ENCODE measurements at regions not wholly inside any gene's neighbourhood (a gene's known extent, or its start where the extent isn't known, plus 50 kb on each side); places are given as distances from the start of the nearest gene placed in this dataset.

GRCh38 chr17:5702951-5703510 is 118.7 kb upstream of the NLRP1 start:
- DNase-seq (no peak), ATAC-seq (no peak)
- intact Hi-C loops (cut with DNase I) = no loop called here
- Histone ChIP-seq H3K36me3 (no peaks in the 10 kb centered on the region), H3K4me3 (no peak overlapping the region), H3K4me1 (no peaks in the 10 kb centered on the region), H3K27me3 (peaks cover 3% of the 10 kb centered on the region), H3K9me3 (peaks cover 7% of the 10 kb centered on the region), H3K27ac (no peak overlapping the region)
- TF ChIP-seq, protein P1, sequence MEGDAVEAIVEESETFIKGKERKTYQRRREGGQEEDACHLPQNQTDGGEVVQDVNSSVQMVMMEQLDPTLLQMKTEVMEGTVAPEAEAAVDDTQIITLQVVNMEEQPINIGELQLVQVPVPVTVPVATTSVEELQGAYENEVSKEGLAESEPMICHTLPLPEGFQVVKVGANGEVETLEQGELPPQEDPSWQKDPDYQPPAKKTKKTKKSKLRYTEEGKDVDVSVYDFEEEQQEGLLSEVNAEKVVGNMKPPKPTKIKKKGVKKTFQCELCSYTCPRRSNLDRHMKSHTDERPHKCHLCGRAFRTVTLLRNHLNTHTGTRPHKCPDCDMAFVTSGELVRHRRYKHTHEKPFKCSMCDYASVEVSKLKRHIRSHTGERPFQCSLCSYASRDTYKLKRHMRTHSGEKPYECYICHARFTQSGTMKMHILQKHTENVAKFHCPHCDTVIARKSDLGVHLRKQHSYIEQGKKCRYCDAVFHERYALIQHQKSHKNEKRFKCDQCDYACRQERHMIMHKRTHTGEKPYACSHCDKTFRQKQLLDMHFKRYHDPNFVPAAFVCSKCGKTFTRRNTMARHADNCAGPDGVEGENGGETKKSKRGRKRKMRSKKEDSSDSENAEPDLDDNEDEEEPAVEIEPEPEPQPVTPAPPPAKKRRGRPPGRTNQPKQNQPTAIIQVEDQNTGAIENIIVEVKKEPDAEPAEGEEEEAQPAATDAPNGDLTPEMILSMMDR (IDR thresholded peaks at IDR 0.05) = no peak

DNA sequence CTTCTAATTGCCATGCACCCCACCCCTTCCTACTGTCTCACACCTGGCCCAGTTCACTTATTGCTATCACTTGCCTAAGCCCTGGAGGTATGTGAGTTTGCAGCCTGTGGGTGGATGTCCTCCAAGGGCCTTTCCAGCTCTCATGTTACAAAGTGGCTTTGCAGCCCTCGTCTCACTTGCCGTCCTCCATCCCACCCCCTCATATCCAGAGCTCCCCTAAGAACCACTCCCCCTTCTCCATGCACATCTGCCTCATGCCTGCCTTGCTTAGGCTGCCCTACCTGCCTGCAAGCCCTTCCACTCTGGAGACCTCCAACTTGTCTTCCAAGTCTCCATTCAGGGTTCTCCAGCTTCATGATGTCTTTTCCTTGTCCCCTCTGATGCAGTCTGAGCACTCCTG is 119.4 kb upstream of the NLRP1 start:
- Histone ChIP-seq H3K4me1 (no peaks in the 10 kb centered on the region), H3K36me3 (no peaks in the 10 kb centered on the region), H3K27me3 (no peaks in the 10 kb centered on the region), H3K27ac (no peak overlapping the region), H3K9me3 (peaks cover 7% of the 10 kb centered on the region), H3K4me3 (no peak overlapping the region)
- intact Hi-C loops (cut with DNase I) = no loop called here
- DNase-seq (no peak), ATAC-seq (no peak)
- TF ChIP-seq, protein P1 (IDR thresholded peaks at IDR 0.05) = no peak

DNA sequence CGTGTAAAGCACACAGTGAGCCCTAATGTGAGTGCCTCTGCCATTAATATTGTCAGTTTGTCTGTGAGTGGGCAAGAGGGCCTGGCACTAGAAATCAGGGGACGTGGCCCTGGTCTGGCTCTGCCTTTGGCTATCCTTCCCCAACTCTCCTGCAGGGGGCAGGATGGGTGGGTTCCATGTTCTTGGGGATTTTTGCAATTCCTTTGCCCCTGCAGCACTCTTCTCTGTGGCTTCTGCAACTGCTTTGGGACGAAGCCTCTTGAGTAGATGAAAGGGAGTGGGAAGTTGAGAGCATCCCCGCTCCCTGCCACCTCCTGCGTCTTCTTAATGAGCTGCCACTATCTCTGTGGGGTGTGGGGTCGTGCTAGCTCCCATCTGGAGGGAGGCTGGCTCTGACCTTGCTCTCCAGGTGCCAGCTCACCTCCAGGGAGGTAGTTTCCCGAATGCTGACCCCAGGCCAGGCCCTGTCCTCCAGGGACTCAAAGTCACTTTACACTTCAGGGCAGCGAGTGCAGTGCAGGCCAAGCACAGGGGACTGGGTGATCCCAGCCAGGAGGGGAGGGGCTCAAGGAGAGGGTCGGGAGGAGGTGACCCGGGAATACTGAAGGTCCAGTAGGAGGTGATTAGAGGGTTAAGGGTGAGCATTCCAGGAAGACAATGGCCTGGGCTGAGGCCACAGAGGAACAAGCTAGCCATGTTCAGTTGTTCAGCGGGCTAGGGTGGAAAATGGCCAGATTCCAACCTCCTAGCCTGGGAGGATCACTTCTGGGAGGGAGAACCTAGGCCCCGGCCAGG is 121.0 kb upstream of the NLRP1 start:
- TF ChIP-seq, protein P1 (IDR thresholded peaks at IDR 0.05) = peak; percentile 19
- Histone ChIP-seq H3K27me3 (no peaks in the 10 kb centered on the region), H3K4me3 (no peak overlapping the region), H3K27ac (no peak overlapping the region), H3K36me3 (no peaks in the 10 kb centered on the region), H3K9me3 (peaks cover 7% of the 10 kb centered on the region), H3K4me1 (no peaks in the 10 kb centered on the region)
- DNase-seq (no peak), ATAC-seq (no peak)
- intact Hi-C loops (cut with DNase I) = no loop called here

DNA sequence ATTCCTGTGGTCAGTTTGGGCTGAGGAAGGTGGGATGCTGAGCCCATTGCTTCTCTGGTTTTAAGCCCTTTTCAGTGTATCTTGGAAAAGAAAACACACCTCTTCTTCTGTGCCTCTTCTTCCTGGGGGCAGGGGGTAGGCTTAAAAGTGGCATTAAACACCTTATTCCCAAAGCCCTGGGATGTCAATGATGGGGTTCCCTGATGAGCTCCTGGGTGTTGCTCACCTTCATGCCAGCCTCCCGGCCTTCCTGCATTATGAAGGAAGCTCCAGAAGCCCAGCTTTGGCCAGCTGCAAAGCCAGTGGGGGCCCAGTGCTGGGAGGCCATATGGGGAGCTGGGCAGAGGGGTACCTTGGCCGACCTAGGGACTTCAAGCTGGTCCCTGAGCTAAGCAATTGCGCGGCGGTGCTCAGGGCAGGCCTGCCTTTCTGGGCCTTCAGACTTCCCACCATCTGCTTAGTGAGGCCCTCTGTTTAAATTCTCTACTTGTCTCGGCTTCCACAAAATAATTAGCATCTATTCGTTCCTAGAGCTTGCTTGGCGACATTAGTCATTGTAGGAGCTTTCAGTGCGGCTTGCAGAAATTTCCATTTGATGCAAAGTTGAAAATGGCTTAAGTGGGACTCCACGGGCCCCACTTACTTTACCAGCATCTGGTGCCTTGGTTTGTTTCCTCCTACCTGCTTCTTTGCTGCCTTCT is 121.7 kb upstream of the NLRP1 start:
- ATAC-seq (no peak), DNase-seq (no peak)
- no peaks in the 10 kb centered on the region for H3K36me3 ChIP-seq
- peaks cover 4% of the 10 kb centered on the region for H3K27me3 ChIP-seq
- intact Hi-C loops (cut with DNase I) = no loop called here
- H3K27ac ChIP-seq = no peak overlapping the region
- H3K9me3 ChIP-seq = peaks cover 7% of the 10 kb centered on the region
- H3K4me3 ChIP-seq = no peak overlapping the region
- TF ChIP-seq, protein P1 (IDR thresholded peaks at IDR 0.05) = no peak
- no peaks in the 10 kb centered on the region for H3K4me1 ChIP-seq

DNA sequence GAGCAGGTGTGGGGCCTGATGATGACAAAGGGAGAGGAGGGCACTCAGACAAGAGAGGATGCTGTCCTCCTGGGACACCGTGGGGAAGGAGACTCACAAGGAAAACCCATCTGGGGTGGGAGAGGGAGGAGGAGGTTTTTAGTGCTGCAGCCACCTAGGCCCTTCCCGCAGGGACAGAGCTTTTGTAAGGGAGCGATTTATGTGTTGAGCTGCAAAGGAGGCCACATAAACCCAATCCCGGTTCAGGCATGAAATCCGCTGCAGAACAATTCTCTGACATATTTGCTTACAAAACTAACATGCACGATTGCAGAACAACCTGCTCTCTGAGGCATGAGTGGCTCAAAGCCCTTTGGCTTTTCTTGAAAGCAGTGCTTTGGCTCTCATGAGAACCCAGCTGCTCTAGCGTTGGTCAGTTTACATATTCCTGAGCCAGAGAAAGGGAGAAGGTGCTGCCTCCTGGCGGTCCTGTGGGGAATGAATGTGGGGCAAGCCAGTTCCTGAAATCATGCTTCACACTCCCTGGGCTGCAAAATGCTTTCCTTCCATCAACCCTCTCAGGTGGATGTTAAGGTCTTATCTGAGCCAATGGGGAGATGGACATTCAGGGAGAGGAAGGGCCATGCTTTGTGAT is 122.4 kb upstream of the NLRP1 start:
- Histone ChIP-seq H3K9me3 (peaks cover 7% of the 10 kb centered on the region), H3K4me1 (no peaks in the 10 kb centered on the region), H3K36me3 (no peaks in the 10 kb centered on the region), H3K27ac (no peak overlapping the region), H3K4me3 (no peak overlapping the region), H3K27me3 (peaks cover 10% of the 10 kb centered on the region)
- TF ChIP-seq, protein P1 (IDR thresholded peaks at IDR 0.05) = peak; percentile 65
- intact Hi-C loops (cut with DNase I) = no loop called here
- peak; percentile 79 for DNase-seq
- peak; percentile 86 for ATAC-seq
